AG09319 (cell line): ENCODE measurements at regions not wholly inside any gene's neighbourhood (a gene's known extent, or its start where the extent isn't known, plus 50 kb on each side); places are given as distances from the start of the nearest gene placed in this dataset.

Experiments
- DNase-seq: peaks from one replicate; pipeline ENCODE4 v3.0.0-alpha.2; 2010; ENCODE audit warnings: low read depth; ENCODE audit errors: extremely low read depth
- CTCF ChIP-seq: IDR thresholded peaks from 2 replicates; pipeline ENCODE4 v1.5.1; 2011; ENCODE audit warnings: low read depth, mild to moderate bottlenecking, inconsistent platforms, low read length, moderate library complexity

GRCh38 chr4:123455360-123455759 is 58.8 kb downstream of the SPRY1 start:
- DNase-seq, result no peak
- no peak for TF ChIP-seq CTCF

GRCh38 chr4:123462007-123462406 is 65.4 kb downstream of the SPRY1 start:
- no peak for TF ChIP-seq CTCF
- no peak for DNase-seq

GRCh38 chr4:123463869-123464268 is 67.3 kb downstream of the SPRY1 start:
- TF ChIP-seq CTCF, result no peak

GRCh38 chr4:123465416-123465815 is 68.8 kb downstream of the SPRY1 start:
- TF ChIP-seq CTCF, result no peak
- no peak for DNase-seq

More at GRCh38 chr4:123463869-123464268, 67.3 kb downstream of the SPRY1 start:
- DNase-seq, result no peak

GRCh38 chr4:123466080-123466785 is 69.6 kb downstream of the SPRY1 start:
- no peak for TF ChIP-seq CTCF
- DNase-seq, result no peak

- TF ChIP-seq CTCF, result no peak
- DNase-seq, result no peak
Measured at GRCh38 chr4:123468479-123469031, 72.0 kb downstream of the SPRY1 start.

- TF ChIP-seq CTCF, result no peak
- DNase-seq, result no peak
Measured at GRCh38 chr4:123469245-123469644, 72.7 kb downstream of the SPRY1 start.
